GM21737 (cell line): ENCODE measurements at regions not wholly inside any gene's neighbourhood (a gene's known extent, or its start where the extent isn't known, plus 50 kb on each side); places are given as distances from the start of the nearest gene placed in this dataset.
"Not testable (repeated sequence)": the region's sequence is repeated elsewhere in the genome, so short reads cannot be mapped to it uniquely, and the experiment has no call there.

Experiments
- ATAC-seq: cut with Tn5 transposase; IDR thresholded peaks from one replicate; pipeline ENCODE4 v1.9.1; 2021; ENCODE audit warnings: mild to moderate bottlenecking, moderate library complexity; ENCODE audit not compliant: unreplicated experiment

- no peak for ATAC-seq
These were observed 379.1 kb downstream of the TENT5A start for GRCh38 chr6:81373414-81373813.

DNA sequence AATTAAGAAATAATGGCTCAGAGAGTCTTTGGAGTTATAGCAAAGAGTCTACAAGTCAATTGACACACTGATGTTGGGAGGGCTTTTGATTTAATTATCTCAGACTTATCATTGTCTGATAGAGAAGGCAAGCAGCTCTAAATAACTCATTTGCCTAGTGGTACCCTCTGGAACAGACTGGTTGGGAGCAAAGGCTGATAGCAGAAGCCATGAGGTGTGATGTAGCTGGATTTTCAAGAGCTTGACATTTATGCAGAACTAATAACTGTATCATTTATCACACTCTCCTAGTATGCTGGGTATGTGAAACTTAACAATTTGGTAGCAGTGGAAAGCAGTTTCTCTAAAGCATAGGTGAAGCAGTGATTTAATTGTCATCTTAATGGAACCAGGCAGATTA is 380.6 kb downstream of the TENT5A start:
- no peak for ATAC-seq

DNA sequence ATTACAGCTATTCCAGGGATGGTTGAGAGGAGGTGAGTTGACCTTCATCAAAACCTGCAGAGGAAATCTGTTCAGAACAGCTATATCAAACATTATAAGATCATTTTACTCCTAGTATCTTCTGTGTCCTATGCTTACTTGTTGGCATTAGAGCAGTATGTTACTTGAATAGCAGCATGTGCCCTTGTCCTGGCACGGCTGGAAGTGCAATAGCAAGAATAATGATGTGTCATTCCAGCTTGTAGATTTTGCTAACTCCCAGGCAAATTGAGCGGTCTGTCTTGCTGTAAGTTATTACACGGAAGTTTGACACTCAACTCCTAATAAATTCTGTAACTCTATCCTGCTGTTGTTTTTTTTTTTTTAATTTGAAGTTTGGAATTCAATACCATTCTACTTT is 385.5 kb downstream of the TENT5A start:
- no peak for ATAC-seq

- ATAC-seq = no peak
These were observed 390.2 kb downstream of the TENT5A start for GRCh38 chr6:81362246-81362645.

GRCh38 chr6:81353262-81353661 is 399.2 kb downstream of the TENT5A start:
- no peak for ATAC-seq

- not testable (repeated sequence) for ATAC-seq
These were observed 408.5 kb downstream of the TENT5A start for GRCh38 chr6:81344026-81344425.

- ATAC-seq = no peak
These were observed 411.5 kb downstream of the TENT5A start for GRCh38 chr6:81340946-81341345.

GRCh38 chr6:81331526-81331925 is 421.0 kb downstream of the TENT5A start:
- ATAC-seq = no peak

GRCh38 chr6:81328700-81329099 is 423.8 kb downstream of the TENT5A start:
- no peak for ATAC-seq

DNA sequence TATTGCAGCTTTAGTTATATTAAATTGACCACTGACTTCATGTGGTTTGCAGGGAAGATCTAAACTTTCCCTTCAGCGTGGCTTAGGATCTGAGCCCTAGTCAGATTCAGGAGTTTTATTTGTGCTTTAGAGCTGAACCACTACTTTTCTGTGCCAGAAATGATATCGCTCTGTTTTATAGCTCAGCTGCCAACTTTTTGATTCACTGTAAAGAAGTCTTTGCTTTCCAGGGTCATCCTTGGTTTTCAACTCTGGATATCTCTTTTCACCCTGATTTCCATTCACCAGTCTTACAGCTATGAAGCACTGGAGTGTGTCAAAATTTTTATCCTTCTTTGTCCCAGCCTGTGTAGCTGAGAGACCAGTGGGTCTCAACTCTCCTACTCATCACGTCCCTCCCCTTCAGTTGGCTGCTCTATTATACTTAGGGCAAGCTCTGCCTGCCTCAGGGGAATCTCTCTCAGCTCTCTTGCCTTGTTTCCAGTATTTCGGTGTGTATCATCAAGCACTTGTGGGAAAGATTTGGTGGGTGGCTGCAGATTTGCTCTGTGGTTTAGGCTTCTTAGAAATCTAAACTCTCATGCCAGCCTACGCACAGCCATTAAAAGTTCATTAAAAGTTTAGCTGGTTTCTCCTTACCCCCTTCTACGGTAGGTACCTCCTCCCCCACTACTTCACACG is 425.5 kb downstream of the TENT5A start:
- ATAC-seq = no peak

DNA sequence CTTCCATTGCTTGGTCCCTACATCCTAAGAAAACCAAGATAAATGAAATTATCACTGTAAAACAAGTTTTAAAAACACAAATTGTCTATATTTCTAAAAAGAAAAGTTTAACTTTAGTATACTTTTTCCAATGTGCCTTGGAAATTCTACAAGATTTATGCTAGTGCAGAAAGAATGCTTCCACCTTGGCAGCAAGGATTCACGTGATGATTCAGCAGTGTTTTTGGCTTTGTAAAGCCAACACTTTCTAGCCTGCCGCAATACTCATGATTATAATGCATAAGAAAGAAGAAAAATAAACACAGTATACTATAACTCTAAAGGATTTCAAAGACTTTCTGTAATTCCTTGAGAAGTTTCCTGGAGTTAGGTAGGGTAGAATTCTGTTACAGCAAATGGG is 442.7 kb downstream of the TENT5A start:
- ATAC-seq = no peak

DNA sequence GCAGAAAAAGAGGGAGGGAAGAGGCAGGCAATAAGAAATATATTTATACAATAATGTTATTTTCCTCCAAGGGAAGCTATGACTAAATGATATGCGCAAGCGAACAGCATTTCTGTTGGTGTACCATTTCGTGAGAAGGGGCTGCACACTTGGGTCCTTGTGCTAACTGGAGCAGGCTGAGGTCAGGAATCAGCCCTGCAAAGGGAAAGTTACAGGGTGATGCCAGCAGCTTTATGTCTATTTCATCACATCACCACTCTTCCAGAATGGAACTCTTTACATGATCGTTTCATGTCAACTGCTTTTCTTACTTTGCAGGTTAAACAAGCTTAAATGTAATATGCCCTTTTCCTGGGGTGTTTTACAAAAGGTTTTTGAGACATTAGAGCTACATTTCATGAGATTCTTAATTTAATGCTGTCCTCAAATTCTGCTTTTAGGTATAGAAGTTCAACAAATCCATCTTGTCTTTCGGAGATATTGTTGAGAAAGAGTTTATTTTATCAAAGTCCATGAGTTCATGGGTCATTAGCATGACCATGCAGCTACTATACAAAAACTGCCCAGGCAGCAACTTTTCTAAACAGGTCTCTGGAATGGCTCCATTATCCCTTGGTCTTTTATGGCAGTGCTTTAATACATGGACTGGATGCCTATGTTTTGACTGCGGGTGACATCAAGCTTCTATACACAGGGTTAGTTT is 443.8 kb downstream of the TENT5A start:
- no peak for ATAC-seq

- ATAC-seq = no peak
These were observed 444.7 kb downstream of the TENT5A start for GRCh38 chr6:81307651-81308214.

DNA sequence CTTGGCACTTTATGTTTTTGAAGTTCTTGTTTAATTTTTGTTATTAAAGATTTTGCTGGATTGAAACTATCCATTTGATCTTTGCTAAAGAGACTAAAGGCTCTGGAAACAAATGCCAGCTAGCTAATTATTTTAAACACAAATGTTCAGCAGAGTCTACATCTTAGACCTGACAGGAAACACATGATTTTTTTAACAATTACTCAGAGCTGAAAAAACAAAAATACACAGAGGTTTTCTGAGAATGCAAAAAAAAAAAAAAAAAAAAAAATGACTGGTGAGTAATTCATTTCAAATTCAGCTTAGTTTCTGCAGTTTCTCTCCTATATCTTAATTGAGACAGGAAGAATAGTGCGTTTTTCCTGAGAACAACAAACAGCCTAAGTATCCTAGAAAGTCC is 448.0 kb downstream of the TENT5A start:
- no peak for ATAC-seq

DNA sequence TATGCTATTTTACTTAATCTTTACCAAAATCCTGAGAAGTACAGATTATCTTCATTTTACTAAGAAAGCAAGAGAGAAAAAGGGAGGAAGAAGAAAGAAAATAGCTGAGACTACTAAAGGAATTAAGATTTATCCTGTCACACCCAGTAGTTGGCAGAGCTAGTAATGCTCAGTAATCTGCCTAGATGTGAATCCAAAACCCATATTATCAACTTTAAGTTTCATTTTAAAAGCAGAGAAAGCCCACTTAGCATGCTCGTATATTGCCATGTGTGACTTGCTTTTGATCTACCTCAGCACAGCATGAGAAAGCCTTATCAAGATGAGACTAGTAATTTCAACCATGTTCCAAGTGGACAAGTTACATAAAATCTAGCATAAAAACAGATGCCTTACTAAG is 451.5 kb downstream of the TENT5A start:
- no peak for ATAC-seq

DNA sequence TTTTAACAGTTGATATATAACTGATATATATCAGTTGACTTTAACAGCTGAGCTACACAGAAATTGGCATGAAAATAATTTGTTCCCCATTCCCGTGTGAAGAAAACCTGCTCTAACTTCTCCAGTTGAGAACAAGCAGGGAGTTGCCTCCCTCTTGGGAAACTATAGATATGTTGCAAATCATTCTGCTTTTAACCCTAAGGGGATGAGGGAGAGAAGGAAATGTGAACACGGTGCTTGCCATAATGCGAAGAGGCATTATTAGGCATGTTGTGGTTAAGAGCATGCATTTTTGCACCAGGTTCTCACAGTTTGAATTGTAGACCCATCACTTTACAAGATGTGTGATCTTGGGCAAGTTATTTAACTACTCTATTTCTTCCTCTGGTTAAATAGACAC is 453.7 kb downstream of the TENT5A start:
- ATAC-seq = no peak

GRCh38 chr6:81295310-81295709 is 457.2 kb downstream of the TENT5A start:
- no peak for ATAC-seq

GRCh38 chr6:81293896-81294295 is 458.6 kb downstream of the TENT5A start:
- no peak for ATAC-seq

DNA sequence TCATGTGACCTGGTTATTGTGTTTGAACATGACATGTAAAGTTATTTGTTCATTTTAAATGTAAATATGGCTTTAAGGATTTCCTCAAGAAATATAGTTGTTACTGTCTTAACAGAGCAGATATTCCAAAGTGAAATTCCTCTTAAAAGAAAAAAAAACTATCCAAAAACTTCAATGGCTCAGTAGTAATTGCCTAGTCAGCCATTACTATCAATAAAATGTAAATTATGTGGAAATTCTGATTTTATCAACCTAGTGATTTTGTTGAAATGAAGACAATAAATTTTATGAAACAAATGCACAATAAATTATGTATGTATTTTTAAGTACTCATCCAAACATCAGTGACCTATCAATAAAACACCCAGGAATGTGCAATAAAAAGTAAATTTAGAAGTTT is 463.3 kb downstream of the TENT5A start:
- ATAC-seq = no peak

- ATAC-seq = no peak
These were observed 487.4 kb downstream of the TENT5A start for GRCh38 chr6:81265106-81265505.

- ATAC-seq = no peak
These were observed 488.8 kb downstream of the TENT5A start for GRCh38 chr6:81263531-81264168.

GRCh38 chr6:81262656-81263055 is 489.8 kb downstream of the TENT5A start:
- no peak for ATAC-seq
